Adrenal gland (tissue), 9 donors: ENCODE measurements at regions not wholly inside any gene's neighbourhood (a gene's known extent, or its start where the extent isn't known, plus 50 kb on each side); places are given as distances from the start of the nearest gene placed in this dataset.

ENCODE experiments used
- DNase-seq, 7 donors: peaks; one replicate each; pipeline ENCODE4 v3.0.0-alpha.2; 2019 to 2020
- H3K27ac ChIP-seq, 5 donors: fragments of 200-600 bp; sonication (generic) in 4 of 5; 1 replicate in 3 of 5; 2 replicates in 2 of 5; pipeline versions ENCODE4 v1.5.1 to v1.8.0; 2016 to 2020; ENCODE audit warnings: mild to moderate bottlenecking in 1 of 5
- H3K27me3 ChIP-seq: fragments of 200-600 bp; 2 replicates; pipeline ENCODE4 v1.8.0; 2021
- H3K36me3 ChIP-seq, 2 donors: fragments of 200-600 bp; replicated peaks in 1 of 2; 1 replicate in 1 of 2; 2 replicates in 1 of 2; pipeline versions ENCODE4 v1.5.1 to v1.8.0; 2018 to 2022
- H3K4me1 ChIP-seq, 2 donors: fragments of 200-600 bp; replicated peaks in 1 of 2; 1 replicate in 1 of 2; 2 replicates in 1 of 2; pipeline versions ENCODE4 v1.5.1 to v1.8.0; 2018 to 2021
- H3K4me3 ChIP-seq, 4 donors: fragments of 200-600 bp; sonication (generic) in 3 of 4; one replicate each; pipeline ENCODE4 v1.5.1; 2016 to 2018
- H3K9me3 ChIP-seq, 3 donors: fragments of 200-600 bp; sonication (generic) in 1 of 3; replicated peaks in 1 of 3; 1 replicate in 2 of 3; 2 replicates in 1 of 3; pipeline versions ENCODE4 v1.5.1 to v1.8.0; 2016 to 2021
- POLR2A ChIP-seq, 2 donors: fragments of 450-650 bp; IDR thresholded peaks; one replicate each; pipeline ENCODE4 v1.6.1; 2017; ENCODE audit warnings: antibody characterized with exemption in 2 of 2, mild to moderate bottlenecking in 2 of 2, moderate library complexity in 1 of 2
- WGBS, 4 donors: extraction: QIAGEN DNeasy Blood & Tissue Kit in 2 of 4; methylation state at CpG; one replicate each; pipeline versions ENCODE4 v1.1.5 to v1.1.7; 2013 to 2017; 5-methylcytosine and 5-hydroxymethylcytosine counted together
- intact Hi-C, 2 donors: fragments of 100-400 bp; cut with DNase I; formaldehyde crosslinking; loops; one replicate each; pipeline versions ENCODE4 v1.14.1 to v1.15.0; 2022 to 2023
- TF ChIP-seq, protein P1 (sequence below), 6 experiments: fragments of 450-650 bp in 4 of 6; fragments of 200-600 bp in 2 of 6; sonication (generic) in 1 of 6; IDR thresholded peaks; 1 replicate in 5 of 6; 2 replicates in 1 of 6; pipeline versions ENCODE4 v1.5.1 to v1.8.0; 2016 to 2021; ENCODE audit warnings: antibody characterized with exemption in 6 of 6, mild to moderate bottlenecking in 2 of 6, moderate library complexity in 1 of 6
- donor health status: healthy with polysubstance abuse.
- donor health status: Bipolar disorder and iron deficiency.
- donor health status: DM: yes; HTN: yes; CAD: no.
- donor health status: DM: no; HTN: no; CAD: no.
- donor health status: DM: no; HTN: no; CAD: no.

DNA sequence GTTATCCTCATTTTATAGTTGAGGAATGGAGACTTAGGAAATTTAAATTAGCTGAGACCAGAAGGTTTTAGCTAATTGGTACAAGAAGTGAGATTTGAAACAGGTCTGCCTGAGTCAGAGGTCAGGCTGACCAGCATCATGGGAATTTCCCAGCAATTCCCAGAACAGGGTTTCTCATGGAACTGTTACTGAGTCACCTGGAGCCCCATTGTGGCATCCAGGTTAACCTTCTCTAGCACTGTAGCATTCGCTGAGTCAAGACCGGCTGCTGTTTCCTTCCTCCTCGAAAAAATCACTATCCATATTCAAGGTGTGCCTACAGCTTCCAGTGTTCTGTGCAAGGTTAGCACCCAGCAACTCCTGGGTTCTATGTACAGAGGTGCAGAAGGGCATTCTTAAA, 238.0 kb upstream of the MAN1A1 start:
- H3K36me3 ChIP-seq: no peaks in the 10 kb centered on the region
- no peaks in the 10 kb centered on the region for H3K4me1 ChIP-seq
- H3K27me3 ChIP-seq: no peaks in the 10 kb centered on the region
- TF ChIP-seq, protein P1, sequence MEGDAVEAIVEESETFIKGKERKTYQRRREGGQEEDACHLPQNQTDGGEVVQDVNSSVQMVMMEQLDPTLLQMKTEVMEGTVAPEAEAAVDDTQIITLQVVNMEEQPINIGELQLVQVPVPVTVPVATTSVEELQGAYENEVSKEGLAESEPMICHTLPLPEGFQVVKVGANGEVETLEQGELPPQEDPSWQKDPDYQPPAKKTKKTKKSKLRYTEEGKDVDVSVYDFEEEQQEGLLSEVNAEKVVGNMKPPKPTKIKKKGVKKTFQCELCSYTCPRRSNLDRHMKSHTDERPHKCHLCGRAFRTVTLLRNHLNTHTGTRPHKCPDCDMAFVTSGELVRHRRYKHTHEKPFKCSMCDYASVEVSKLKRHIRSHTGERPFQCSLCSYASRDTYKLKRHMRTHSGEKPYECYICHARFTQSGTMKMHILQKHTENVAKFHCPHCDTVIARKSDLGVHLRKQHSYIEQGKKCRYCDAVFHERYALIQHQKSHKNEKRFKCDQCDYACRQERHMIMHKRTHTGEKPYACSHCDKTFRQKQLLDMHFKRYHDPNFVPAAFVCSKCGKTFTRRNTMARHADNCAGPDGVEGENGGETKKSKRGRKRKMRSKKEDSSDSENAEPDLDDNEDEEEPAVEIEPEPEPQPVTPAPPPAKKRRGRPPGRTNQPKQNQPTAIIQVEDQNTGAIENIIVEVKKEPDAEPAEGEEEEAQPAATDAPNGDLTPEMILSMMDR (IDR thresholded peaks at IDR 0.05): no peak
- no peak for TF ChIP-seq POLR2A (IDR thresholded peaks at IDR 0.05)
- intact Hi-C loops: no loop called here
- DNase-seq: peak in 2 of 7 donors; percentile 22 to 26
- no peaks in the 10 kb centered on the region for H3K9me3 ChIP-seq
- no peak overlapping the region for H3K4me3 ChIP-seq
- 79 to 98% (median 86%) methylated on average over 3 of the region's 3 CpGs for WGBS, 4 donors
- no peak overlapping the region for H3K27ac ChIP-seq

DNA sequence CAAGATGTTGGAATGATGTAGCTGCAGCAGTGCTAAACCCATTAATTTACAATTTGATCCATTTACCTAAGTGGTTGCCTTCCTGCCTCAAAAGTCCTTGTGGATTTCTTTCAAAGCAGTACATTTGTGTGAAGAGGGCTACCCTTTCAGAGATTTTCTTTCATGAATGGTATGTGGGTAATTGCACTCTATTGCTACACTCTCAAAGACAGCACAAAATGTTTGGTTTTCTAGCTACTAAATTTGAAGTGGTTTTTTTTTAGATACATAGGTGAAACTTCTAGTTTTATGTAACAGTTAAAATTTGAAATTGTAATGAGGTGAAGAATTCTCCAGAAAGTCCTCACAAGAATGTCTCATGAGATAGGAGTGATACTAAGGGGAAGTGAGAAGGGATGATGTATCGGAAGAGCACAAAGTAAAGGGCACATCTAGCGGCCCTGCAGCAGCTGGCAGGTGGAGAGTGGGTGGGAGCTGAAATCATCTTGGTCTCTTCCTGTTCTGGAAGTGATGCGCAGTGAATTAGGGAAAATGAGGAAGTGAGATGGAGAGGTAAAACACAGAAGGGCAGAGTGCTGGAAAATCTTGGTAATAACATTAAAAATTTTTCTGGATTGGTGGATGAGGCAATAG, 236.8 kb upstream of the MAN1A1 start:
- Histone ChIP-seq H3K27ac (no peak overlapping the region), H3K27me3 (no peaks in the 10 kb centered on the region), H3K9me3 (no peaks in the 10 kb centered on the region), H3K4me3 (no peak overlapping the region), H3K36me3 (no peaks in the 10 kb centered on the region), H3K4me1 (no peaks in the 10 kb centered on the region)
- intact Hi-C loops: no loop called here
- no peak for DNase-seq
- TF ChIP-seq POLR2A (IDR thresholded peaks at IDR 0.05): no peak
- TF ChIP-seq, protein P1 (IDR thresholded peaks at IDR 0.05): no peak
- WGBS, 4 donors: 81 to 90% (median 85%) methylated on average over 3 of the region's 3 CpGs

DNA sequence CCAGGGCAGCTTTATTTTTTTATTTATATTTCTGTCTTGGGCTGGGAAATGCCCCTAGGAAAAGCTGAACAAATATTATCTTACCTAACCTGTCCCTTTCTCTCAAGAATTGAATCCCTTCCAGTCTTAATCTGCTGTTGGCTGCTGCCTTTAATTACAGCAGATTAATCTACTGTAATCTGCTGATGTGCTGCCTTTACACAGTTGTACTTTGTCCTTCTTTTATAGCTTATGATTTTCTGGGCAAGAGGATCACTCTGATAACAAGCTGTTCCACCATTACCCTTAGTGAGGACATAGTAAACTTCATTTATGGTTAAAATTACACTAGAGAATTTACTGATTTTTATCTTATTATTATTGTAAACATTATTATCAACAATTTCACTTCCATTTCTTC, 234.5 kb upstream of the MAN1A1 start:
- DNase-seq: no peak
- Histone ChIP-seq H3K9me3 (no peaks in the 10 kb centered on the region), H3K4me1 (no peaks in the 10 kb centered on the region), H3K27ac (no peak overlapping the region), H3K27me3 (no peaks in the 10 kb centered on the region), H3K36me3 (no peaks in the 10 kb centered on the region), H3K4me3 (no peak overlapping the region)
- intact Hi-C loops: no loop called here
- TF ChIP-seq, protein P1 (IDR thresholded peaks at IDR 0.05): no peak
- TF ChIP-seq POLR2A (IDR thresholded peaks at IDR 0.05): no peak

DNA sequence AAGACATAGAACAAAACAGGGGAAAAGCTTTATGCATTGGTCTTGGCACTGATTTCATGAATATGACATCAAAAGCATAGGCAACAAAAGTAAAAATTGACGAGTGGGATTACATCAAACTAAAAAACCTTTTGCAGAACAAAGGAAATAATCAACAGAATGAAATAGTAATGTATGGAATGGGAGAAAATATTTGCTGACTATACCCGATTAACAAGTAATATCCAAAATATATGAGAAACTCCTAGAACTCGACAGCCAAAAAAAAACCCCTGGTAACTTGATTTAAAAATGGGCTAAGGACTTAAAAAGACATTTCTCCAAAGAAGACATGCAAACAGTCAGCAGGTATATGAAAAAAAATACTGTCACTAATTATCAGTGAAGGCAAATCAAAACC, 231.7 kb upstream of the MAN1A1 start:
- intact Hi-C loops: no loop called here
- TF ChIP-seq, protein P1 (IDR thresholded peaks at IDR 0.05): no peak
- no peak for TF ChIP-seq POLR2A (IDR thresholded peaks at IDR 0.05)
- no peak for DNase-seq
- H3K27me3 ChIP-seq: no peaks in the 10 kb centered on the region
- WGBS, 4 donors: 82 to 95% (median 89%) methylated on average over 3 of the region's 3 CpGs
- no peaks in the 10 kb centered on the region for H3K36me3 ChIP-seq
- H3K4me1 ChIP-seq: no peaks in the 10 kb centered on the region
- H3K9me3 ChIP-seq: peaks cover 0 to 10% (median 0%) of the 10 kb centered on the region in 3 donors
- no peak overlapping the region for H3K4me3 ChIP-seq
- no peak overlapping the region for H3K27ac ChIP-seq
